ES-I3 (cell line): ENCODE measurements at regions not wholly inside any gene's neighbourhood (a gene's known extent, or its start where the extent isn't known, plus 50 kb on each side); places are given as distances from the start of the nearest gene placed in this dataset.

Experiments used
- H3K36me3 ChIP-seq: 2 replicates; pipeline ENCODE4 v1.6.1; 2013; ENCODE audit warnings: mild to moderate bottlenecking, low read length, control low read depth, moderate library complexity; ENCODE audit not compliant: insufficient read depth
- H3K4me1 ChIP-seq: 2 replicates; pipeline ENCODE4 v1.6.1; 2013; ENCODE audit warnings: mild to moderate bottlenecking, control low read depth, low read length; ENCODE audit not compliant: insufficient read depth
- H3K9ac ChIP-seq: 2 replicates; pipeline ENCODE4 v1.6.1; 2013; ENCODE audit warnings: low read depth, mild to moderate bottlenecking, low read length, moderate library complexity
- H3K9me3 ChIP-seq: 2 replicates; pipeline ENCODE4 v1.6.1; 2013; ENCODE audit warnings: mild to moderate bottlenecking, low read length, moderate library complexity; ENCODE audit not compliant: control insufficient read depth, insufficient read depth

- Histone ChIP-seq H3K4me1 (no peaks in the 10 kb centered on the region), H3K36me3 (no peaks in the 10 kb centered on the region), H3K9me3 (no peaks in the 10 kb centered on the region; the same call in 1 of the 2 replicates), H3K9ac (no peak overlapping the region)
Measured at GRCh38 chr17:13283606-13284005, 265.8 kb upstream of the ELAC2 start.

GRCh38 chr17:13281626-13282025 lies 263.8 kb upstream of the ELAC2 start:
- H3K36me3 ChIP-seq = no peaks in the 10 kb centered on the region
- H3K9me3 ChIP-seq = no peaks in the 10 kb centered on the region; the same call in 1 of the 2 replicates
- H3K4me1 ChIP-seq = no peaks in the 10 kb centered on the region
- no peak overlapping the region for H3K9ac ChIP-seq

- H3K9me3 ChIP-seq = no peaks in the 10 kb centered on the region
- no peak overlapping the region for H3K9ac ChIP-seq
- no peaks in the 10 kb centered on the region for H3K36me3 ChIP-seq
- no peaks in the 10 kb centered on the region for H3K4me1 ChIP-seq
Measured at GRCh38 chr17:13273806-13274205, 256.0 kb upstream of the ELAC2 start.

GRCh38 chr17:13272296-13272695 lies 254.5 kb upstream of the ELAC2 start:
- no peaks in the 10 kb centered on the region for H3K4me1 ChIP-seq
- H3K9ac ChIP-seq = no peak overlapping the region
- no peaks in the 10 kb centered on the region for H3K9me3 ChIP-seq
- no peaks in the 10 kb centered on the region for H3K36me3 ChIP-seq

GRCh38 chr17:13268791-13269595 lies 251.2 kb upstream of the ELAC2 start:
- Histone ChIP-seq H3K4me1 (no peaks in the 10 kb centered on the region), H3K9me3 (no peaks in the 10 kb centered on the region), H3K36me3 (no peaks in the 10 kb centered on the region), H3K9ac (no peak overlapping the region)

- H3K9me3 ChIP-seq = no peaks in the 10 kb centered on the region
- H3K36me3 ChIP-seq = no peaks in the 10 kb centered on the region
- H3K9ac ChIP-seq = no peak overlapping the region
- H3K4me1 ChIP-seq = no peaks in the 10 kb centered on the region
Measured at GRCh38 chr17:13266606-13267005, 248.8 kb upstream of the ELAC2 start.

- Histone ChIP-seq H3K9ac (no peak overlapping the region), H3K4me1 (no peaks in the 10 kb centered on the region), H3K9me3 (no peaks in the 10 kb centered on the region), H3K36me3 (no peaks in the 10 kb centered on the region)
Measured at GRCh38 chr17:13265311-13265710, 247.5 kb upstream of the ELAC2 start.

- no peaks in the 10 kb centered on the region for H3K9me3 ChIP-seq
- no peaks in the 10 kb centered on the region for H3K4me1 ChIP-seq
- H3K36me3 ChIP-seq = no peaks in the 10 kb centered on the region
- H3K9ac ChIP-seq = no peak overlapping the region
Measured at GRCh38 chr17:13263746-13264145, 245.9 kb upstream of the ELAC2 start.

GRCh38 chr17:13256545-13256944 lies 238.7 kb upstream of the ELAC2 start:
- Histone ChIP-seq H3K9me3 (no peaks in the 10 kb centered on the region), H3K9ac (no peak overlapping the region), H3K4me1 (no peaks in the 10 kb centered on the region), H3K36me3 (no peaks in the 10 kb centered on the region)

GRCh38 chr17:13253733-13254410 lies 236.0 kb upstream of the ELAC2 start:
- Histone ChIP-seq H3K4me1 (no peaks in the 10 kb centered on the region), H3K9me3 (no peaks in the 10 kb centered on the region), H3K9ac (no peak overlapping the region), H3K36me3 (no peaks in the 10 kb centered on the region)

GRCh38 chr17:13244513-13244912 lies 226.7 kb upstream of the ELAC2 start:
- no peaks in the 10 kb centered on the region for H3K4me1 ChIP-seq
- H3K36me3 ChIP-seq = no peaks in the 10 kb centered on the region
- no peak overlapping the region for H3K9ac ChIP-seq
- no peaks in the 10 kb centered on the region for H3K9me3 ChIP-seq

GRCh38 chr17:13243585-13243984 lies 225.8 kb upstream of the ELAC2 start:
- no peaks in the 10 kb centered on the region for H3K4me1 ChIP-seq
- no peaks in the 10 kb centered on the region for H3K36me3 ChIP-seq
- H3K9ac ChIP-seq = no peak overlapping the region
- no peaks in the 10 kb centered on the region; the same call in 1 of the 2 replicates for H3K9me3 ChIP-seq

- Histone ChIP-seq H3K36me3 (no peaks in the 10 kb centered on the region), H3K9me3 (no peaks in the 10 kb centered on the region; the same call in 1 of the 2 replicates), H3K9ac (no peak overlapping the region), H3K4me1 (no peaks in the 10 kb centered on the region)
Measured at GRCh38 chr17:13240851-13241250, 223.0 kb upstream of the ELAC2 start.

- Histone ChIP-seq H3K9ac (no peak overlapping the region), H3K36me3 (no peaks in the 10 kb centered on the region), H3K9me3 (no peaks in the 10 kb centered on the region)
Measured at GRCh38 chr17:13230350-13231264, 212.8 kb upstream of the ELAC2 start.

More at GRCh38 chr17:13230350-13231264, 212.8 kb upstream of the ELAC2 start:
- H3K4me1 ChIP-seq = no peaks in the 10 kb centered on the region
